Tibial nerve (tissue), 4 donors: ENCODE measurements at regions not wholly inside any gene's neighbourhood (a gene's known extent, or its start where the extent isn't known, plus 50 kb on each side); places are given as distances from the start of the nearest gene placed in this dataset.

ENCODE experiments used
- EP300 ChIP-seq, 2 donors: sonication (generic); formaldehyde crosslinking; IDR thresholded peaks; one replicate each; pipeline ENCODE4 v1.6.1; 2017; ENCODE audit warnings: antibody characterized with exemption in 2 of 2, mild to moderate bottlenecking in 1 of 2
- POLR2A ChIP-seq, 2 donors: fragments of 450-650 bp; IDR thresholded peaks; one replicate each; pipeline ENCODE4 v1.6.1; 2017; ENCODE audit warnings: antibody characterized with exemption in 2 of 2, mild to moderate bottlenecking in 2 of 2, moderate library complexity in 2 of 2
- TF ChIP-seq, protein P1 (sequence below), 5 experiments: fragments of 200-600 bp in 3 of 5; fragments of 450-650 bp in 2 of 5; sonication (generic) in 3 of 5; IDR thresholded peaks; one replicate each; pipeline ENCODE4 v1.5.1; 2016 to 2019; ENCODE audit warnings: antibody characterized with exemption in 5 of 5, mild to moderate bottlenecking in 3 of 5, moderate library complexity in 2 of 5

DNA sequence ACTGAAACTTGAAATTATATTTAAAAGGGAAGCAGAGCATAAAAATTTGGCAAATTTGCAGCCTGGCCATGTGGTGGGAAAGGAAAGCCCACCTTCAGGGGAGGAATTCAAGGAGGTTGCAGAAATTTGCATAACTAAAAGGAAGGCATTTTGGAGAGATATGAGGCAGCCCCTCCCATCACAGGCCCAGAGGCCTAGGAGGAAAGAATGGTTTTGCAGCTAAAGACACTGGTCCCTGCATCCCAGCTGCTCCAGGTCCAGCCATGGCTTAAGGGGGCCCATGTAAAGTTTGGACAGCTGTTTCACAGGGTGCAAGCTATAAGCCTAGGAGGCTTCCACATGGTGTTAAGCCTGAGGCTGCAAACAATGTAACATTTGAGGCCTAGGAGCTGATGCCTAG lies 212.5 kb downstream of the NNT start:
- TF ChIP-seq, protein P1, sequence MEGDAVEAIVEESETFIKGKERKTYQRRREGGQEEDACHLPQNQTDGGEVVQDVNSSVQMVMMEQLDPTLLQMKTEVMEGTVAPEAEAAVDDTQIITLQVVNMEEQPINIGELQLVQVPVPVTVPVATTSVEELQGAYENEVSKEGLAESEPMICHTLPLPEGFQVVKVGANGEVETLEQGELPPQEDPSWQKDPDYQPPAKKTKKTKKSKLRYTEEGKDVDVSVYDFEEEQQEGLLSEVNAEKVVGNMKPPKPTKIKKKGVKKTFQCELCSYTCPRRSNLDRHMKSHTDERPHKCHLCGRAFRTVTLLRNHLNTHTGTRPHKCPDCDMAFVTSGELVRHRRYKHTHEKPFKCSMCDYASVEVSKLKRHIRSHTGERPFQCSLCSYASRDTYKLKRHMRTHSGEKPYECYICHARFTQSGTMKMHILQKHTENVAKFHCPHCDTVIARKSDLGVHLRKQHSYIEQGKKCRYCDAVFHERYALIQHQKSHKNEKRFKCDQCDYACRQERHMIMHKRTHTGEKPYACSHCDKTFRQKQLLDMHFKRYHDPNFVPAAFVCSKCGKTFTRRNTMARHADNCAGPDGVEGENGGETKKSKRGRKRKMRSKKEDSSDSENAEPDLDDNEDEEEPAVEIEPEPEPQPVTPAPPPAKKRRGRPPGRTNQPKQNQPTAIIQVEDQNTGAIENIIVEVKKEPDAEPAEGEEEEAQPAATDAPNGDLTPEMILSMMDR (IDR thresholded peaks at IDR 0.05) = no peak
- TF ChIP-seq POLR2A (IDR thresholded peaks at IDR 0.05) = no peak
- TF ChIP-seq EP300 (IDR thresholded peaks at IDR 0.05) = no peak
